MM.1S (cell line): ENCODE measurements at regions not wholly inside any gene's neighbourhood (a gene's known extent, or its start where the extent isn't known, plus 50 kb on each side); places are given as distances from the start of the nearest gene placed in this dataset.

Source experiments
- DNase-seq: peaks from one replicate; pipeline ENCODE4 v3.0.0-alpha.2; 2015
- H2AFZ ChIP-seq: fragments of 300-600 bp; sonication (generic); 2 replicates; pipeline ENCODE4 v1.6.0; 2016; ENCODE audit warnings: antibody characterized with exemption, low read length
- H3F3A ChIP-seq: fragments of 300-600 bp; sonication (generic); 2 replicates; pipeline ENCODE4 v1.6.1; 2016; ENCODE audit warnings: mild to moderate bottlenecking, antibody characterized with exemption, low read length, moderate library complexity, mixed read lengths; ENCODE audit not compliant: insufficient read depth
- H3K27ac ChIP-seq: fragments of 300-600 bp; sonication (generic); 2 replicates; pipeline ENCODE4 v1.5.1; 2016; ENCODE audit warnings: mild to moderate bottlenecking, low read length
- H3K27me3 ChIP-seq: fragments of 300-600 bp; sonication (generic); replicated peaks from 2 replicates; pipeline ENCODE4 v1.6.0; 2016; ENCODE audit warnings: low read length; ENCODE audit not compliant: insufficient read depth
- H3K36me3 ChIP-seq: fragments of 300-600 bp; sonication (generic); replicated peaks from 2 replicates; pipeline ENCODE4 v1.6.1; 2016; ENCODE audit warnings: mild to moderate bottlenecking, low read length, mixed read lengths; ENCODE audit not compliant: insufficient read depth
- H3K4me1 ChIP-seq: fragments of 300-600 bp; sonication (generic); 2 replicates; pipeline ENCODE4 v1.6.1; 2016; ENCODE audit warnings: low read length, mixed read lengths
- H3K4me2 ChIP-seq: fragments of 300-600 bp; sonication (generic); 2 replicates; pipeline ENCODE4 v1.6.0; 2016; ENCODE audit warnings: low read depth, low read length
- H3K4me3 ChIP-seq: fragments of 300-600 bp; sonication (generic); 2 replicates; pipeline ENCODE4 v1.5.1; 2016; ENCODE audit warnings: low read length, mixed read lengths
- H3K79me2 ChIP-seq: fragments of 300-600 bp; sonication (generic); 2 replicates; pipeline ENCODE4 v1.6.1; 2016; ENCODE audit warnings: mixed run types, low read length, mixed read lengths
- H3K9ac ChIP-seq: fragments of 300-600 bp; sonication (generic); 2 replicates; pipeline ENCODE4 v1.6.1; 2016; ENCODE audit warnings: low read length, mixed read lengths
- H3K9me2 ChIP-seq: fragments of 300-600 bp; sonication (generic); replicated peaks from 2 replicates; pipeline ENCODE4 v1.6.1; 2016; ENCODE audit warnings: mild to moderate bottlenecking, low read length, mixed read lengths; ENCODE audit not compliant: insufficient read depth
- H3K9me3 ChIP-seq: fragments of 300-600 bp; sonication (generic); replicated peaks from 2 replicates; pipeline ENCODE4 v1.6.1; 2016; ENCODE audit warnings: mild to moderate bottlenecking, low read length, mixed read lengths; ENCODE audit not compliant: insufficient read depth
- H4K20me1 ChIP-seq: fragments of 300-600 bp; sonication (generic); 2 replicates; pipeline ENCODE4 v1.6.1; 2016; ENCODE audit warnings: mild to moderate bottlenecking, low read length, moderate library complexity, mixed read lengths; ENCODE audit not compliant: insufficient read depth
- EZH2 ChIP-seq: fragments of 300-600 bp; sonication (generic); optimal IDR thresholded peaks from 2 replicates; pipeline ENCODE3; 2017; ENCODE audit warnings: low read depth, mild to moderate bottlenecking, antibody characterized with exemption, low read length, mixed read lengths
- EZH2phosphoT487 ChIP-seq: fragments of 300-600 bp; sonication (generic); IDR thresholded peaks from 2 replicates; pipeline ENCODE4 v1.6.1; 2018; ENCODE audit warnings: antibody characterized with exemption, low read length
- TF ChIP-seq, protein P1 (sequence below): fragments of 300-600 bp; sonication (generic); IDR thresholded peaks from 2 replicates; pipeline ENCODE4 v1.5.1; 2016; ENCODE audit warnings: antibody characterized with exemption, low read length, mixed read lengths

DNA sequence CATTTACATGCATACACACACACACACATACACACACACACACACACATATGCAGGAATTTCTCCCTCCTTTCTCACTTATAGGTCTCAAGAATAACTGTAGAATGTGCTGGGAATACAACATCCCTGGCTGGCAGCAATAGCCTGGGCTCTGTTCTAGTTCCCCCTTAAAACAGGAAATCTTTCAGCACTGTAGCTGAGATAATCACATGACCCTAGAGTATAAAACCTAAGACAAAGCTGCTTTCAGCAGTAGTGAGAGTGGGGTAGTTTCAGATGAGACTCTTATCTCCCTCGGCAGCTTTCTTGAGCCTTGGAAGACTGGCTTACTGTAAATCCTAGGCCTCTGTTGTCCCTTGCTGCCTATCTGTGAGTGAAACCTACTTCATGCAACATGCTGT, 137.4 kb upstream of the AKR1E2 start:
- TF ChIP-seq, protein P1, sequence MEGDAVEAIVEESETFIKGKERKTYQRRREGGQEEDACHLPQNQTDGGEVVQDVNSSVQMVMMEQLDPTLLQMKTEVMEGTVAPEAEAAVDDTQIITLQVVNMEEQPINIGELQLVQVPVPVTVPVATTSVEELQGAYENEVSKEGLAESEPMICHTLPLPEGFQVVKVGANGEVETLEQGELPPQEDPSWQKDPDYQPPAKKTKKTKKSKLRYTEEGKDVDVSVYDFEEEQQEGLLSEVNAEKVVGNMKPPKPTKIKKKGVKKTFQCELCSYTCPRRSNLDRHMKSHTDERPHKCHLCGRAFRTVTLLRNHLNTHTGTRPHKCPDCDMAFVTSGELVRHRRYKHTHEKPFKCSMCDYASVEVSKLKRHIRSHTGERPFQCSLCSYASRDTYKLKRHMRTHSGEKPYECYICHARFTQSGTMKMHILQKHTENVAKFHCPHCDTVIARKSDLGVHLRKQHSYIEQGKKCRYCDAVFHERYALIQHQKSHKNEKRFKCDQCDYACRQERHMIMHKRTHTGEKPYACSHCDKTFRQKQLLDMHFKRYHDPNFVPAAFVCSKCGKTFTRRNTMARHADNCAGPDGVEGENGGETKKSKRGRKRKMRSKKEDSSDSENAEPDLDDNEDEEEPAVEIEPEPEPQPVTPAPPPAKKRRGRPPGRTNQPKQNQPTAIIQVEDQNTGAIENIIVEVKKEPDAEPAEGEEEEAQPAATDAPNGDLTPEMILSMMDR: no peak
- TF ChIP-seq EZH2 (no peak), EZH2phosphoT487 (no peak)
- peaks cover 10% of the 10 kb centered on the region for H3K4me1 ChIP-seq
- no peaks in the 10 kb centered on the region for H3K27me3 ChIP-seq
- H2AFZ ChIP-seq: no peak overlapping the region
- H3K9me2 ChIP-seq: no peaks in the 10 kb centered on the region
- H3K4me2 ChIP-seq: no peak overlapping the region
- no peaks in the 10 kb centered on the region for H3K9me3 ChIP-seq
- no peaks in the 10 kb centered on the region for H4K20me1 ChIP-seq
- no peak overlapping the region for H3K27ac ChIP-seq
- H3F3A ChIP-seq: peaks cover 7% of the 10 kb centered on the region
- H3K9ac ChIP-seq: no peak overlapping the region
- no peaks in the 10 kb centered on the region for H3K36me3 ChIP-seq
- no peak overlapping the region for H3K4me3 ChIP-seq
- H3K79me2 ChIP-seq: no peaks in the 10 kb centered on the region
- peak; percentile 70 for DNase-seq

DNA sequence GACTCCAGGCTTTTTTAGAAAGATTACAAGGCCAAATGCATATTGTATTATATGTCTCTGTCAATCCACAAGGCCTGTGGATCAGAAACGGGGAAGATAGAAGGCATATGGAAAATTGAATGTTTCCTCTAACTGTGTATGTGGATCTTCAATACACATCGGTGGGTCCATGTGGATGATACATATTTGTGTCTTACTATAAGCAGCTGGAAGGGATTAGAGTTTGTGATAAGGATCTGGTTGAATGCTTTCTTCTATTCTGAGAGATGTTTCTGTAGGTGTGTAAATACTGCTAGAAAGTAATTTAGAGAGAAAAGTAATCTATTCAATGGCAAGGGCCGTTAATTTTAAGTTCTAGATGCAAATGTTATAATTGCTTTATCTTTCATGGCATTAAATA, 137.8 kb upstream of the AKR1E2 start:
- DNase-seq: no peak
- Histone ChIP-seq H3K27me3 (no peaks in the 10 kb centered on the region), H3K9me2 (no peaks in the 10 kb centered on the region)

DNA sequence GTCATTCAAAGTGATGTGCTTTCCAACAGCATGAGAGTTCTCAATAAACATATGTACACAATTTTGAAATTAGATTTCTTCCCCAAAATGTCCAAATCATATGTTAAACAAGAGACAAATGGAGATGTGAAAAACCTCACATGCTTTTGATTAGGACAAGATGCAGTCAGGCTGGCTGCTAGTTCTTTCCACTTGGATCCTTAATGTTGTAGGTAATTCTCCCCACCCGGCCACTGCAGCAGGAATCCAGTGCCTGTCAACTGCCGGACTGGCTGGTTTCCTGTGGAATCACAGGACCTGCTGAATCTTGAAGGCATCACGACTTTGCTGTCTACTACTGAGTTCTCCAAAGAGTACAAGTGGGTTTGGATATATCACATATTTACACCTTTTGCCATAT, 138.6 kb upstream of the AKR1E2 start:
- H4K20me1 ChIP-seq: no peaks in the 10 kb centered on the region
- H2AFZ ChIP-seq: no peak overlapping the region
- H3F3A ChIP-seq: peaks cover 7% of the 10 kb centered on the region
- no peak overlapping the region for H3K9ac ChIP-seq
- H3K4me3 ChIP-seq: no peak overlapping the region
- H3K27me3 ChIP-seq: no peaks in the 10 kb centered on the region
- H3K27ac ChIP-seq: no peak overlapping the region
- H3K9me3 ChIP-seq: no peaks in the 10 kb centered on the region
- H3K36me3 ChIP-seq: no peaks in the 10 kb centered on the region
- no peak for TF ChIP-seq EZH2
- TF ChIP-seq, protein P1: no peak
- TF ChIP-seq EZH2phosphoT487: no peak
- H3K4me1 ChIP-seq: peaks cover 16% of the 10 kb centered on the region
- H3K9me2 ChIP-seq: no peaks in the 10 kb centered on the region
- no peak for DNase-seq
- H3K4me2 ChIP-seq: no peak overlapping the region
- no peaks in the 10 kb centered on the region for H3K79me2 ChIP-seq

More for the DNA sequence above, 137.8 kb upstream of the AKR1E2 start:
- H3K36me3 ChIP-seq: no peaks in the 10 kb centered on the region
- peaks cover 10% of the 10 kb centered on the region for H3K4me1 ChIP-seq
- no peak overlapping the region for H3K27ac ChIP-seq
- TF ChIP-seq, protein P1: no peak
- TF ChIP-seq EZH2phosphoT487 (no peak), EZH2 (no peak)
- H3K9me3 ChIP-seq: no peaks in the 10 kb centered on the region
- peaks cover 7% of the 10 kb centered on the region for H3F3A ChIP-seq
- H3K4me2 ChIP-seq: no peak overlapping the region
- H4K20me1 ChIP-seq: no peaks in the 10 kb centered on the region
- H3K9ac ChIP-seq: no peak overlapping the region
- no peak overlapping the region for H2AFZ ChIP-seq
- H3K79me2 ChIP-seq: no peaks in the 10 kb centered on the region
- H3K4me3 ChIP-seq: no peak overlapping the region
